GM21723 (cell line): ENCODE measurements at regions not wholly inside any gene's neighbourhood (a gene's known extent, or its start where the extent isn't known, plus 50 kb on each side); places are given as distances from the start of the nearest gene placed in this dataset.
A peak's percentile ranks its signal among the peaks of the same experiment; 100 is the strongest.

ENCODE experiments used
- ATAC-seq: cut with Tn5 transposase; IDR thresholded peaks from one replicate; pipeline ENCODE4 v1.9.1; 2021; ENCODE audit warnings: mild to moderate bottlenecking, moderate library complexity; ENCODE audit not compliant: unreplicated experiment

DNA sequence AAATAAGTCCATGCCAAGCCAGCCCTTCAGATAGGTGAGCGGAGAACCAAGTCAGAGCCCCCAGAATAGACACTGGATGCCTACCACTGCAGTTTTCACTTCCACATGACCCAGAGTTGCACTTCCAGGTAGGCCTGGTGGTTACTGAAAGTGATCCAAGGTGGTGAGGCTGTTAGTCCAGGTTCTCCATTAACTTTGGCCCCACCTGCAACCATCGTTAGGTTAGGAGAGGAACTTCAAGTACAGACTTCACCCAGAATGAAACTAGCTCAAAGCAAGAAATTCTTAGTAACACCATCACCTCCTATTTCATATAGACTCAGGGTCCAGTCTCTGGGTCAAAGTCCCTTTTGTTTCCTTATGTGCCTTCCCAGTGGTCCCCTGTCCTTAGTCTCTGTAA lies 293.1 kb upstream of the ID2 start:
- ATAC-seq: no peak

DNA sequence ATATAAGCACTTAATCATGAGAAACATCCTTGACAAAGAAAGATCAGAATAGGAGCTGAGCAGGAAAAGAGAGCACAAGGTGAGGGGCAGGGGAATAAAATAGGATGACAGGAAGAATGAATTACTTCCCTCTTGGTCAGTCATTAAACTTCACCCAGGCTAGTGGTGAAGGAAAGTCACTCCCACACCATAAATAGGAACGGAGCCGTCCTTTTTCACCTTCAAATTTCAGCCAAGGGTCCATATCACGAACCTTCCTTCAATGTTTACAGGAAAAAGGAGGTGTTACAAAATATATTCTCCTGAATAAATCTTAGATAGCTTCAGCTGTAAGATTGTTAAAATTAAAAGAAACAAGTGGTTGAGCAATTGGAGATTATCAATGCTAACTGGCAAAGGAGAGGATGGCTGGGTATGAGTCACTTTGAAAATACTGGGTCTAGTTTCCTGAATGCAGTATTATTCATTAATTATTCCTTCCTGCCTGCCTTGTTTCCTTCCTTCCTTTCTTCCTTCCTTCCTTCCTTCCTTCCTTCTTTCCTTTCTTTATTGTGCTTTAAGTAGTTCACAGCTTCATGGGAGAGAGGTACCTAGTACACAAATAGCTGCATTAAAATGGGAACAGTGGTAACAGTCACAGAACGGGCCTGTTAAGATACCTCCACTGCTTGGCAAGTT lies 292.3 kb upstream of the ID2 start:
- ATAC-seq: no peak

DNA sequence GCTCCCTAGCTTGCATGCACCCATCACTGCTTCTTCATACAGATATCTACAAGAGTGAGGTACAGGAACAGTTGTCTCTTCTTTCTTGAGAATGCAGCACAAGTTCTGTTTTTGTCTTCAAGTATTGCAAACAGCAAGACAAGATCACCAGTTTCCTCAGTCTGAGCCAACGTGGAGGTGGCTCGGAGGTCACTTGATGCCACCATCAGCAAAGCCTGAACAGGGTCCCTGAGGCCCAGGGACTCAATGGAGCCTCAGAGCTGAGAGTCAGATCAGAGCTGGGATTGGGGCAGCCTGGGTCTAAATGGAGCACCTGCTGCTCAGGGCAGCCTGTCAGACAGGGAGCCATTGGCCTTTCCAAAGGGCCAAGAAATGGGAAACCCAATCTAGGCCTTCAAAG lies 290.7 kb upstream of the ID2 start:
- no peak for ATAC-seq

DNA sequence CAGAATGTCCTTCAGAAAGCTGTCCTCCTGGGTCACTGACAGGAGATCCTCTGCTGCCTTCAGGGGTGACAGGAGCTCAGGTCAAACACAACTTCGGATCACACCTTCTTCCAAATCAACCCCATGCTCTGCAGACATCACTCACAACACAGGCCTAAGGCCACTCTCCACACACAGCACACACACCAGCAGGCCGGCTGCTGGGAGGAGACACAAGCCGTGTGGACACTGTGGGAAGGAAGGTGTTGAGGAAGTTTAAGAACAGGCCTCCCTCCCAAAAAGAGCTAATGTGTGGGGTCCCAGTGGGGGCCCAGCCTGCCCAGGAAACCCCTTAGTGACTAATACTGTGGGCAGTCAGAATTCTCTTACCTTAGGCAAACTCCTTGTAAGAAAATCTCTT lies 290.3 kb upstream of the ID2 start:
- no peak for ATAC-seq

DNA sequence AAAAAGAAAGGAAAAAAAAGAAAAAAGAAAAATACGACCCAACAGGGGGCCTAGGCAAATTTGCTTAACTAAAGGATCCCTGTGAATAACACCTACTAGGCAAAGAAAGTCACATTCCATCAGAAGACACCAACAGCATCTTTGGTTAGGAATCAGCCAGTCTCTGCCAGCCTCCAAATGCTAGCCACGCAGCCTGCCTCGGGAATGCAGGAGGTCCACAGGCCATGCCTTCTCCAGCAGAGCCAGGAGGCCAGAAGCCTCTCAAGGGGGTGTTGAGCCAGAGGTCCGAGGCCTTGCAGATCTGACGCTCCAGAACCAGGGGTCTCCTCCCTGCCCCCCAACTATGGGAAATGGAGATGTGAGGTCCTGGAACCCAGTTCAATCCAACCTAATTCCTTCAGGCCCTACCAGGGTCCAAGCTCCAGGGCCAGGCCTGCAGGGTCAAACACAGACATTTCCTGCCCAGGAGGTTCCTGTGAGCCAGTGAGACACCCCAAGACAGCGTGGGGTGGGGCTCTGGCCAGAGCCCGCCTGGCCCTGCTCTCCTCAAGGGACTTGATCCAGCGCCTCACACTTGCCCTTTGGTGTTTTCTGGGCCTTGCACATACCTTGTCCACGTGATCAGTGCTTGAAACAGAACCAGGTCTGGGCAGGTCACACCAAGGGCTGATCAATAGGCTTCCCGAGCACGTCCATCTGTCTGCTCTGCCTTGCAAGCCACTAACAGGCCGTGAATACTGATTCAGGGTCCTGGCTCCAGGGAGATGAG lies 289.6 kb upstream of the ID2 start:
- ATAC-seq: no peak

DNA sequence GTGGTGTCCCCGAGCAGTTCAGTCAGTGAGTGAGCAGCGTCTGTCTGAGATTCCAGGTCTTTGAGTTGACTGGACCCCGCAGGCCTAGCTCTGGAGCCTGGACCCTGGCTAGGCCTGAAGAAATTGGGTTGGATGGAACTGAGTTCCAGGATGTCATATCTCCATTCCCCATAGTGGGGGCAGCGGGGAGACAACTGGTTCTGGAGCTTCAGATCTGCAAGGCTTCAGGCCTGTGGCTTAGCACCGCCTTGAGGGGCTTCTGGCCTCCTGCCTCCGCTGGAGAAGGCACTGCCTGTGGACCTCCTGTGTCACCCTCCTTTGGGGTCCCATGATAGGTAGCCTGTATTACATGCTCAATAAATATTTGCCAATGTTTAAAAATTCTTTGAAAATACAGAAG lies 288.4 kb upstream of the ID2 start:
- ATAC-seq: no peak

DNA sequence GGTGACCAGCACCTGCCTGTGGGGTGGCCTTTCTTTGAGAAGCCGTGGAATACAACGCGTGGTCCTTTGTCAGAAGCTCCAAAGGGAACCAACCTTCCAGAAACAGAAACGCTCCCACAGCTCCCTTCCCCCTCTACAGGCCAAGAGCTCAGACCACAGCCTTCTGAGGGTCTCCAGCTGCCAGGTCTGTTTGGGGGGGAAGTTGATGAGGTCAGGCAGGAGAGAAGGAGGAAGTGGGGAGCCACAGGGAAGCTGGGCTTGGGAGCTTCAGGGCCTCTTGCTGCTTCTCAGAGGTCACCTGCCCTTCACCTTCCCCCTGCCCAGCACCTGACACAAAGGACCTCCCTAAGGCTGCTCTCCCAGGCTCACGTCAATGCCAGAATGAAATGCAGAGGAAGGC lies 287.7 kb upstream of the ID2 start:
- no peak for ATAC-seq

DNA sequence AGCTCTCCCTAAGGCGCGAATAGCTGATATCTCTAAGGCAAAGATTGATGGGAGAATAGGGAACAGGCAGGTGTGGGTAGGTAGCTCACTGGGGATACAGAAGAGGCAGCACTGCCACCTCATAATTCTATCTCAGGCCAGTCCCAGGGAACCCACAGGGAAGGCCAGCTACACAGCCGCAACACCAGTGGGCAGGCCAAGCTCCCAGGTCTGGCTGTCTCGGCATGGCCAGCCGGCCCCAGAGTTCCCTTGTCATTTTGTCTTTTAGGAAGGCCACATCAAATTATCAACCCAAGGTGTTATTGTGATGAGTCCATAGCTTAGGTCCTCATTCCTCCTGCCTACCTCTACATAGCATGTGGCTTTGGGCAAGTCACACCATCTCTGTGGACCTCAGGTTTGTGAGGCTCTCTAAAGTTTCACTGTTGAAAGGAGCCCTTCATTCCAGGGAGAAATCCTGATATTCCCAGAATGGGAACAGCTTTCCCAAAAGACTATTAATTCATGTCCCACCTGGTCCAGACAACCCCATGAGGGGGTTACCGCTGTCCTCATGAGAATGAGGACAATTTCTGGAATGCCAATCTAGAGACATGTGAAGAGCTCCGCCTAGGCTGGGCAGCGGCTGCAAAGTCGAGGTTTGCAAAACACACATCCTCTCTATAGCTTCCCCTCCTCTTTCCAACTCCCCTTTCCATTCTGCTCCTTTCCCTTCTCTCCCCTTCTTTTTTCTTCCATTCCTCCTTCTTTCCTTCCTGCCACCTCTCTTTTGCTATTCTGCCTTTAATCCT lies 287.1 kb upstream of the ID2 start:
- no peak for ATAC-seq

DNA sequence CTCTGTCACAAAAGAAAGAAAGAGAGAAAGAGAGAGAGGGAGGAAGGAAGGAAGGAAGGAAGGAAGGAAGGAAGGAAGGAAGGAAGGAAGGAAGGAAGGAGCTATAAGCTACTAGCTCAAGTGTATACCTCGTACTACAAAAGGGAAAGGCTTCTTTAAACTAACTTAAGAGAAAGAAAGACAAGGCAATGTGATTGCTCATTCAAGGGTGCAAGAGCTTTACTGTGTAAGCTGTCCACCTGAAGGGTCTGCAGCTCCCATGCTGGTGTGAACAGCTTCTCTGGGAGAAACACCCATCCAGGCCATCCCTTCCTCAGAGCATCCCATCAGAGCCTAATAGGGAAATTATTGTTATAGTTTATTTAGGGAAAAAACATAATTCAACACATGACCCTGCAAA lies 286.1 kb upstream of the ID2 start:
- ATAC-seq: no peak

DNA sequence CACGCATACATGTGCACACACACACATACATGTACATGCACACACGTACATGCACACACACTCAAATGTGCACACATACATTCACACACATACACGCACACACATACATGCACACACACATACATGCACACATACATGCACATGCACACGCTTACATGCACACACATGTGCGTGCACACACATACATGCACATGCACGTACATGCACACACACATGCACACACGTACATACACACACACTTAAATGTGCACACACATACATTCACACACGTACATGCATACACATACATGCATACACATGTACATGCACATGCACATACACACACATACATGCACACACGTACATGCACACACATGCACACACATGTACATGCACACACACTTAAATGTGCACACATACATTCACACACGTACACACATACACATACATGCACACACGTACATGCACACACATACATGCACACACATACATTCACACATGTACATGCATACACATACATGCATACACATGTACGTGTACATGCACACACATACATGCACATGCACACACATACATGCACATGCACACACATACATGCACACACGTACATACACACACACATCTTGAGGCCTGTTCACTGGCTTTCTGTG lies 283.7 kb upstream of the ID2 start:
- ATAC-seq: no peak

DNA sequence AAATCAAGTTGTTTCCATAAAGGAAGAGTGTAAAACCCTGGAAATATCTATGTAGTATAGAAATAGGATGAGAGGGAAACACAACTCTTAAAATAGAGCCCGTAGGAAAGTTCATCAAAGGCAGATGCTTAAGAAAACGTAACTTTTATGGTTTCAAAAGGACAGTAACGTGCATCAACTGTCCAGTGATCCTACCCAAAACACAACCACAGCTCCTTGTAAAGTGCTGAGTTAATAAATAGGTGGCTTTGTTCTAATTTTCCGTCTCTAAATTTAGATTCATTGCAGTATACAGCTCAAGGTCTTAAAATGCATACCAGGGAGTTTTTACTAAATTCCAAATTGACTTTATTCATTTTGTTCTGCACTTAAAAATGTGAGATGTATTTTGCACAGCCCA lies 282.1 kb upstream of the ID2 start:
- no peak for ATAC-seq

DNA sequence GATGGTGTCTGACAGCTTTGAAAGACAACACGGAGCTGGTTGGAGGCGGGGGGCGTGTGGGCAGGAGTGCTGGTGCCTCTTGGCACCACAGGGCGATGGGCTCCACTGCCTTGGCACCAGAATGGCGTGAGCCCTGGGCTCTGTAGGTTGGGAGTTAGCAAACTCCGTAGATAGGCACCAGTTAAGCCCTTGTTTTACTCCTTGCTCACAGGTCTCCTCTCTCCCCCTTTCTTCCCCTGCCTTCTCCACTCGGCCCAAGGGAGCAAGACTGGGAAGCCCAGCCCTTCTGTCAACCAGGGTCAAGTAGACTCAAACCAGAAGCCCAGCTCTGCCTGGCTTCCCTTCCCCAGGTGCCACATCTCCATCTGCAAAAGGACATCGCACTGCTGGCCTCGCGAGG lies 281.7 kb upstream of the ID2 start:
- ATAC-seq: no peak

DNA sequence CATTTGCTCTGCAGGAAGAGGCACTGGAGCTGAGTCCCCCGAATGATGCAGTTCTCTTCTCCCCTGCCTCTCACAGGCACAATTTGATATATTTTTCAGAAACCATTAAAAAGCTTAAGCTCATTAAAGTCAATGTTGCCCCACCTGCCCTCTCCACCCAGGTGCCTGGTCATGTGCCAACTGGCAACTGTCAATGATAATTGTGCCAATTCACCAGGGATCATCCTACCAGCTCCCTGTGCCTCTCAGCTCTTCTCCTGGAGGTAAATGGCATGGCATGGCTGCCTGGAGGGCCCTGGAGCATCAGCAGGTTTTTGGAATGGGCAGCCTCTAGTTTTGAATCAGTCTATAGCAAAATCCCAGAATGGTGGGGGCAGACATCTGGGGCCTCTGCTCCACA lies 279.6 kb upstream of the ID2 start:
- ATAC-seq: no peak

DNA sequence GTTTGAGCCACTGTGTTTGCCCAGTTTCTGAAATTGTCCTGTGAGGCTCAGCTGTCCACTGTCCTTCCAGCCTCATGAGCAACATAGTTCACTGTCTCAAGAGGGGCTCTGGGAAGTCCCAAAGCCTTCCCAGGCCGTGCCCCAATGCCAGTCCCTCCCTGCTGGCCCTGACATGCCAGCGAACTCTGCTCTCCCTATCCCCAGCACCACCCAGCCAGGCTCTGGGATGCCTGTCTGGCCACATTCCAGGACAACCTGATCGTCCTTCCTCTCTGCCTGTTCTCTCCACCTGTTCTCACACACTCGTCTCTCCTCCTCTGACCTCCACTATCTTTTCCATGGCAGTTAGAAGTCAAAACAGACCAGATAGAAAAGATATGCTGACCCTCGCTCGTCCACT lies 278.0 kb upstream of the ID2 start:
- ATAC-seq: no peak

DNA sequence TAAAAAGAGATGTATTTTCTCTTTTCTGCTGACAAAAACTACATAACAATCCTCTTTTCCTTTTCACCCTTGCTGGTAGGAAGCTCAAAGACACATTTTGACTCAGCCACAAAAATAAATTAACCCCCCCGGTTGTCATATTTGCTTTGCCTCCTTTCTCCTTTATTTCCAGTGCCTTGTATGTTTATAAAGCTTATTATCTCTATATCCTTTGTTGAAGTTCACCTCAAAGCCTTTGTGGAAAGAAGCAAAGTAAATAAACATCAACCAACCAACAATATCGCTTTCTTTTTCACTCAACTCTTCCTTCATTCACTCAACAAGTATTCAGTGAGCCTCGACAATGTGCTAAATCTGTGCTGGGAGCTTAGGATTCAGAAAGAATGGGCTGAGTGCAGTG lies 276.5 kb upstream of the ID2 start:
- ATAC-seq: no peak

DNA sequence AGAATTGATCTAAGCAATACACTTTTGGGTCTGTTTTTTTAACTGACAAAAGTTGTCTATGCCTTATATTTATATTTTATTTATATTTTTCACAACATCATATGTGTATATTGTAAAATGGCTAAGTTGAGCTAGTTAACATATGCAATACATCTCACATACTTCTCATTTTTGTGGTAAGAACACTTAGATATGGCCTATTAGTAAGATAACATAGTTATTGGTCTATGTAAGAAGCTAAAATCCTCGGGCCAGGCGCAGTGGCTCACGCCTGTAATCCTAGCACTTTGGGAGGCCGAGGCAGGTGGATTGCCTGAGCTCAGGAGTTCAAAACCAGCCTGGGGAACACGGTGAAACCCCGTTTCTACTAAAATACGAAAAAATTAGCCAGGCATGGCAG lies 275.6 kb upstream of the ID2 start:
- ATAC-seq: no peak

DNA sequence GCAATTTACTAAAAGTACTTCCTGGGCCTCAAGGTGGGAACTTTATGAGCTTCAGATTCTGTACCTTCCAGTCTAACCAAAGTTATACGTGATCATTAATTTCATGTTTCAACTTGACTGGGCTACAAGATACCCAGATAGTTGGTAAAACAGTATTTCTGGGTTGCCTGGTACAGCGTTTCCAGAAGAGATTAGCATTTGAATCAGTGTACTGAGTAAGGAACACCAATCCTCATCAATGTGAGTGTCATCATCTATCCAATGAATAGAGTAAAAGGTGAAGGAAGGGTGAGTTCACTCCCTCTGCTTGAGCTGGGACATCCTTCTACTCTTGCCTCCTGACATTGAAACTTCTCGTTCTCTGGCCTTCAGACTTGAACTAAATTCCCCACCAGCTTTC lies 274.5 kb upstream of the ID2 start:
- ATAC-seq: no peak

DNA sequence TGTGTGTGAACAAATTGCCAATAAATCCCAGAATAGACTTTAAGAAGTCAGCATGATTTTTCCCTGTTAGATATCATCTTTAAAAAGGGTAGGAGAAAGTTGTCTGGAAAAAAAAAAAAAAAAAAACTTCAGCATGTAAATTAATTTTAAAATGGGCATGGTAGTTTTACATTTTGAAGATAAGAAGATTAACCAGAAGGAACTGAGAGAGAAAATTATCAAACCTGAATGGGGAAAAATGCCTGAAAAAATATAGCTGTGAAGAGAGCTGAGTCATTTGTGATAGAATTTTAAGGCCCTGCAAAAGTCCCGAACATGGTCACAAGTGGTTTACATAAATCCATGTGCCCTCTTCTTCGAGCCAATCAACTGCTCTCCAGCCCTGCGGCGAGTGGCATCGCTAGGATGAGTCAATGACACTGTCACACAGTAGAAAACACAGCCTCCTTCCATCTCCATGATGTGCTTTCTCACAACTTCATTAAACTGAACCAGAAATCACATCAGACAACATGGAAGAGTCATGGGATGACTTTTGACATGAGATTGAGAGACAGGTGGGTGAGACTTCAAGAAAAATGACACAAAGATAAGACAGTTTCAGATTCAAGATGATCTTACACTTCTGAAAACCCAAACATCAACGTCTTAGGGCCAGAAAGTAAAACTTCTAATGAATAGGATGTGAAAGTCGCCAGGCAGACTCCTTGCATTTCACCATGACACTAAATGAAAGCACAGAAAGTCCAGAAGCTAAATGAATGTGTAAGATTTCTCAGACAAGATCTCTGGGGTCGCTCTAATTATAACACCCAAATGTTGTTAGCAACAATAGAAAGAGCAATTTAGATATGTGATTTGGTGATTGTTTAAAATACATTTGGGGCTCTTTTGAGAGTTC lies 273.0 kb upstream of the ID2 start:
- ATAC-seq: peak; percentile 92

DNA sequence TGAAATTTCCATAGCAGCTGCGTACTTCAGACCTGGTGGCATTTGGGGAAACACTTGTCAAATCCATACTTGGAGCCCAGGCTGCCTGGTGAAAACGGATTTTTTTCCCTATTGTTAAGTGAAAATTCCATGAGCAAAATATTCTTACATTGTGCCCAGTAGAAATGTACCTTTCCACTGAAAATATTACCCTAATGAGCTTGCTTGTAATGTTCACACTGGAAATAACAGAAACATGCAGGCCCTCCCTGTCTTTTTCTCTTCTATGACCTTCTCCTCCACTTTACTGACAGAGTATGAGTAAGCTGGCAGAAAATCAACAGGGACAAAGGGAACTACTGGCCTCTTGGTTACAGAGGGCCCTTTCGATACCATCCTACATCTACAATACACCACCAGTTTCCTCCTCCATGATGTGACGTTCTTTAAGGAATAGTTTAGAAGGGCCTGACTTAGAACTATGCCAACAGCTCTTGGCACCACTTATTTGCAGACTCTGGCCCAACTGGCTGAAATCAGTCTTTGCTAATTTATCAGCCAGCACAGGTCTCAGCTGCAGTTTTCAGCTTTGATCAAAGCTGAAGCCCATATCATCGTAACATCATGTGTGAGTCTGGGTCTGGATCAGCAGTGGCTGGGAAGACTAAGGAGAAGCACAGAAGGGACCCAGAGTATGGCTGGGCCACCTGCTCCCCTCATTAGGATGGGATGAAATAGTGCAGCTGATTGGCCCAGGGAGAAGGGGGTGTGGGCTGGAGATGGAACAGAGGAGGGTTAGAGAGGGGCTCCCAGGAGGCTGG lies 272.2 kb upstream of the ID2 start:
- ATAC-seq: no peak

DNA sequence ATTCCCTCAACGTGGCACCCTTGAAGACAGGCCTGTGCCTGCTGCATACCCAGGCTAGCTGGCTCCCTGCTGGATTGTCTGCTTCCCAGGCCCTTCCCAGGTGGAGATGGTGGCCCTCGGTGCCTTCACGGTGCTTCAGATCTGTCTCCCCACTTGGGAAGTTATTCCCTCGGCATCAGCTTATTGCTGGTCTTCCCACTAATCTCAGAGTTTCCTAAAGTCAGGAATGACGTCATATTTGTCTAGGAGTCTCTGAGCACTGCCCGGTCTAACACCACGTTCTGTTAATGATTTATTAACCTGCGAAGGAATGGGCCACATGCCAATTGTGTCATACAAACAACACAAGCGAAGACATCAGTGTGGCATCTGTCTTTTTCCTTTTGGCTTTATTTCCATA lies 269.8 kb upstream of the ID2 start:
- ATAC-seq: no peak
